ENCODE measurements at regions not wholly inside any gene's neighbourhood (a gene's known extent, or its start where the extent isn't known, plus 50 kb on each side); places are given as distances from the start of the nearest gene placed in this dataset.
"Not testable (repeated sequence)": the region's sequence is repeated elsewhere in the genome, so short reads cannot be mapped to it uniquely, and the experiment has no call there.

GRCh38 chr1:43039228-43040055 is 80.8 kb upstream of the SLC2A1 start:
- no peak for DNase-seq

- DNase-seq: no peak
Measured at GRCh38 chr1:43038232-43038935, 79.7 kb upstream of the SLC2A1 start.

- no peak for DNase-seq
Measured at GRCh38 chr1:43037466-43037865, 78.8 kb upstream of the SLC2A1 start.

DNA sequence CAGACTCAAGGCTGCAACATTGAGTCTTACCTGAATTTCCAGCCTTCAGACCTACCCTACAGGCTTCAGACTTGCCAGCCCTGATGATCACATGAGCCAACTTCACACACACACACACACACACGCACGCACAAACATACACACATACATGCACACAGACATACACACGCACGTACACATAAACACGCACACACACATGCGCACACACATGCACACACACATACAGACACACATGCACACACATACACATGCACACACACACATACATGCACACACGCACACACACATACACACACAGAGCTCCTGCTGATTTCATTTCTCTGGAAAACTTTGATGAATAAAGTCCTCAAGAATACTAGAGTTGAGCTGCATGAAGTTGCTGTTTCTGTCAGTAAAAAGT is 78.3 kb upstream of the SLC2A1 start:
- no peak for DNase-seq

DNA sequence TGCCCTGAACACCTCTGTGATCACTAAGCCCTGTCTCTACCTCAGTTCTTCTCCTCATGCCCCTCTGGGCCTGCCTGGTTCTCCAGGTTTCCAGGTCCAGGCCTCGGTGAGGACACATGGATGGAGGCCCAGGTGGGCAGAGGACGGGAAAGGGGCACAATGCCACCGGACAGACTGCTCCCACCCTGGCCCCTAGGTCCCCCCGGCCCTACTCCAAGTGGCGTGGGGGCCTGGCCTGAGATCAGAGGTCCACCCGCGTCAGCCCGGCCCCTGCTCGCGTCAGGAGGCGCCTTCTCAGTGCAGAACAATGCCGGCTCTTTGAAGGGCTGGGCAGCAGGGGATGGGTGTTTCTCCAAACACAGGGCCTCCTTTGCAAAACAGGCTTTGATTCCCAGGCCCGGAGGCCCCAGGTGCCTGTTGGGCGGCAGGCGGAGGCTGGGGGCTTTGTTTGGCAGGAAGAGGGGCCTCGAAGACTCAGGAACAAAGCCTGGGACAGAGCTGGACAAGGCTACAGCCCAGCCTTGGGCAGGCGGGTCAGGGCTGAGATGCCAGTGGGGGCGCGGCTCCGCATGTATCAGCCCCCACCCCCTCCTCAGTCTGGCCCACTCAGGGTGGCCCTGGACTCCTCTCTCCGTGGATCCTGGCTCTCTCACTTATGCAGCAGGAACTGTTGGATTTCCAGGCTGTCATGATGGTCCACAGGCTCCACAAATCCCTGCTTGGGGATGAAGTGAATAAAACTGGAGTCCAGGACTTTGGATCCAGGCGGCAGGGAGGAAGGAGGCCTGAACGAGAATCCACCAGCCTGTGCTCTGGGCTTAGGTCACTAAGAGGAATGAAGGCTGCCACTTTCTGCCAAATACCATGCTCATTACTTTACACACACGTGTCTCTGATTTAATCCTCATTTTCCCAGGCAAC is 77.4 kb upstream of the SLC2A1 start:
- DNase-seq: no peak

- DNase-seq: no peak
Measured at GRCh38 chr1:43034778-43035177, 76.1 kb upstream of the SLC2A1 start.

GRCh38 chr1:43034195-43034658 is 75.6 kb upstream of the SLC2A1 start:
- DNase-seq: no peak

- DNase-seq: no peak
Measured at GRCh38 chr1:43031316-43032203, 72.9 kb upstream of the SLC2A1 start.

- no peak for DNase-seq
Measured at GRCh38 chr1:43024905-43025304, 66.2 kb upstream of the SLC2A1 start.

- no peak for DNase-seq
Measured at GRCh38 chr1:43021547-43022474, 63.1 kb upstream of the SLC2A1 start.

DNA sequence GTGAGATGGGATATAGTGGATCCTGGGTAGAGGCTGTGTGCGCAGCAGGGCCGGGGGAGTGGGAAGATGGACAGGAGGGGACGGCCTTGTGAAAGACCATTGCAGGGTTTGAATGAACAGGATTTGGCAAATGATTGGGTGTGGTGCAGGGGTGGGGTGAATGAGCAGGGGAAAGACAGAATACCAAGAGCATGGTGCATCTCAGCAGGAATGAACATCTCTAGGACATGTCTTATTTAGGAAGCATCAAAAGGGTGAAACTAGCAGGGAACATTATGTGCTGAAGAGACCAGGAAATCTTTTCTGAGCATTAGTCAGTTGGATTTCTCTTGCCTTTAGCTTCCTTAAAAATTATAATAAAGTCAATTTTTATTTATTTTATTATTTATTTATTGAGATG is 60.6 kb upstream of the SLC2A1 start:
- no peak for DNase-seq

GRCh38 chr1:43018121-43018520 is 59.5 kb upstream of the SLC2A1 start:
- no peak for DNase-seq

GRCh38 chr1:43015269-43015668 is 56.6 kb upstream of the SLC2A1 start:
- DNase-seq: no peak

DNA sequence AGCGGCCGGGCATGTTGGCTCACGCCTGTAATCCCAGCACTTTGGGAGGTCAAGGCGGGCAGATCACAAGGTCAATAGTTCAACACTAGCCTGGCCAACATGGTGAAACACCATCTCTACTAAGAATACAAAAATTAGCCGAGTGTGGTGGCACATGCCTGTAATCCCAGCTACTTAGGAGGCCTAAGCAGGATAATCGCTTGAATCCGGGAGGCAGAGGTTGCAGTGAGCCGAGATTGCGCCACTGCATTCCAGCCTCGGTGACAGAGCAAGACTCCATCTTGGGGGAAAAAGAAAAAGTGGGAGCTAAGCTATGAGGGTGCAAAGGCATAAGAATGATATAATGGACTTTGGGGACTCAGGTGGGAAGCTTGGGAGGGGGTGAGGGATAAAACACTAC is 55.9 kb upstream of the SLC2A1 start:
- DNase-seq: not testable (repeated sequence)

DNA sequence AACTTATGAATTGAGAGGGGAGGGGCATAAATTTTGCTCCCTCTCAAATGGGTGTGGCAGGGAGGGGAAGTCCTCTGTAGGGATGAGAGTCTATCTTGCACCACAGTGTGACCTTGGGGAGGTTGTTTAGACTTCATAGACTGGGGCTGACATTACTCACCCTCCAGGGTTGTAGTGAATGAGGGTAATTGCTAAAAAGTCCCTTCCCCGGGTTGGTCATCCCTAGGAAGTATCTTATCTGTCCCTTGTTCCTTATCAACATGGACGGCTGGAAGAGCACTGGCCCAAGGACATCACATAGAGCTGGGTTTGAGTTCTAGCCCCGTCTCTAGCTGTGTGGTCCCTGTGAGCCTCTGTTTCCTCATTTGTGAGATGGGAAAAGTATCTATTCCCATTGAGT is 52.4 kb upstream of the SLC2A1 start:
- no peak for DNase-seq

- DNase-seq: no peak
Measured at GRCh38 chr1:43009274-43009673, 50.6 kb upstream of the SLC2A1 start.

- DNase-seq: no peak
Measured at GRCh38 chr1:43008115-43009060, 49.7 kb upstream of the SLC2A1 start.

Measured in CD4-positive, alpha-beta T cell treated with Interleukin-15 for 1 hour (primary cell).